ENCODE measurements at regions not wholly inside any gene's neighbourhood (a gene's known extent, or its start where the extent isn't known, plus 50 kb on each side); places are given as distances from the start of the nearest gene placed in this dataset.

GRCh38 chr13:76512721-76513145 is 373.5 kb downstream of the KCTD12 start:
- no peak for TF ChIP-seq POLR2AphosphoS5 (IDR thresholded peaks at IDR 0.05; ENCODE audit: low read depth, low read length)
- TF ChIP-seq POLR2A (IDR thresholded peaks at IDR 0.05; ENCODE audit: low read depth, low read length), result no peak
- TF ChIP-seq TAF1 (IDR thresholded peaks at IDR 0.05; ENCODE audit: low read depth, low read length), result no peak
